AG20443 (cell line): ENCODE measurements at regions not wholly inside any gene's neighbourhood (a gene's known extent, or its start where the extent isn't known, plus 50 kb on each side); places are given as distances from the start of the nearest gene placed in this dataset.

ENCODE experiments used
- DNase-seq: peaks from one replicate; pipeline ENCODE4 v3.0.0; 2012; ENCODE audit warnings: low spot score, mixed read lengths

DNA sequence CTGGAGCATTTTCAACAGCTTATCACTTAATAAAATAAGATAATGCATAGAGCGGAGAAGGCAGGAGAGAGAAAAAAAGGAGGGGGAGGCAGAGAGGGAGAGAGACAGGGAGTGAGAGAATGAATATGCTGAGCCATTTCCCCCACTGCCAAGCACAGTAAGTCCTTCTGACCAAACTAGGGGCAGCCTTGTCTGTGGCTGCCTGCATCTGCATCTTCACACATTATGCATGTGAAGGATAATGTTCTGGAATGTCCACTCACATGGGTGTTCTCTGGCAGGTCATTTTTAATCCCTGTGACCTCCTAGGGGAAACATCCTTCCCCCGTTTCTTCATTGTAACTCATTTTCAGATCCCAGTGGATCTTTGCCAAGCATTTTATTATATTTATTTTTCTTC lies 269.3 kb downstream of the FOXA2 start:
- no peak for DNase-seq

DNA sequence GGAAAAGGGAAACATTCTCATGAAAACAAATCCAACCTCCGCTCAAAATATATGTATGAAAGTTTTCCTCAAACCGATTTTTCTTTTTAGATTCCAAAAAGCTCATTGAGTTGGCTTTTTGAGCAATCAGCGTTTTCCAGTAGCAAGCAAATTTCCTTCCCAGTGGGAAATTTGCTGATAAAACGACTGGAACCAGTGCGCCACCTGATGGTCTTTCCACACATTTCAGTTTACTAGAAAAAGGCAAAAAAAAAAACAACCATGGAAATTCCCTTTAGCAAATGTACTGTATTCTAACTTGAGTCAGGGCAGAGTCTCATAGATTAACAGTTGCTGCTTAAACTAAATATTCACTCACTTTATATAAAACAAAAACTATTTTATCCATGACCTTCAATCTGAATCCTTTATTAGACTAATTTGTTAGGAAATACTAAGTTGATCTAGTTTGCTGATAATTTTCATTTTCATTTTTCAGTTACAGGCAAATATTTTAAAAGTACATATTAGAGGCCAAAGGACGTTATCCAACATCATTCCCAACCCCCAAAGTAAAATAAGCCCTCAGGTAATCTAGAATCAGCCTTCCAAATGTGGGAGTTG lies 271.5 kb downstream of the FOXA2 start:
- DNase-seq: peak; percentile 59

DNA sequence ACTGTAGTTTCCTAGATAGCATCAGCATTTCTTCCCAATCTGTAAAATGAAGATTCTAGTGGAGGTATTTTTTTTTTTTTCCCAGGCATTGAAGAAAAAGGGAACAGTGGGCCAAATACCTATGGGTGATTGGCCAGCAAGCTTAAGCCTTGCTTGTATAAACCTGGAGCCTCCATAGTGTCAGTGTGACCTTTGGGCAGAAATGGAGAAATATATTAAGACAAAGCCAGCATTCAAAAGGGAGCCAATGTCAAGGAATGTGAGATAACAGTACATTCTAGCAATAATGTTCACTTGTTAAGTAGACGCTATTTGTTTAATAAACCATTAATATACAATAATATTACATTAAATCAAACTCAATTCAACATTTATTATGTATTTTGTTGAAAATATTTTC lies 275.4 kb downstream of the FOXA2 start:
- DNase-seq: no peak

DNA sequence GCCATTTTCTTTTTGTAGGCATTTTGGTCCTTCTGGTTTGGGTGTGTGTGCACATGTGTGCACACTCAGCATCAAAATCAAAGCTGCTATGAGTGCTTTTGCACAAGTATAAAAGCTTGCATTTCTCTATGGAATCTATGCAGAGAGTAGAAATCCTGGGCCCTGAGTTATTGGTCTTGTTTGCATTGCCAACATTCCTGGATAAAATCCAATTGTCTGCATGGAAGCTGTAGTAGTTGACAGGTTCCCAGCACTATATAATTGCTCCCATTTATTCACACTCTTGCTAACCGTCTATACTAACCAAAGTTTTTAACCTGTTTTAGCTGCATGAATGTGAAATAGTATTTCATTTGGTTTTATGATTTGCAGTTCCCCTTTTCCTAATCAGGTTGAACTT lies 277.0 kb downstream of the FOXA2 start:
- DNase-seq: no peak

DNA sequence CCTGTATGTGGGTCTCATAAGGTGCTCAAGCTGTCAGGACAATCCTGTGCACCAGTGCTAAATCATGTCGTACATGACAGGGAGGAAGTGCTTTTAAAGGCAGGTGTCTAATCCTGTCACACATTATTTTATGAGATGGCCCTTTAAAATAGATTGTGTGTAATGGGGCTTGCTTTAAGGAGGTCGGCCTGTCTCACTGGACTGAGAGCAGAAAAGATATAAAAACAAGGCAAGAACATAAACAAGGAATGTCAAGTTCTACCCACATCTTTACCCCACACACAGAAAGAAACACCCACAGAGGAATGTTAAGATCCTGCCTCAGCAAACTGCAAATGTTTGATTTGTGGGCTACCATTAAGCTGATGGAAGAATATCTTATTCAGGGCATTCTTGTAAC lies 279.0 kb downstream of the FOXA2 start:
- no peak for DNase-seq

DNA sequence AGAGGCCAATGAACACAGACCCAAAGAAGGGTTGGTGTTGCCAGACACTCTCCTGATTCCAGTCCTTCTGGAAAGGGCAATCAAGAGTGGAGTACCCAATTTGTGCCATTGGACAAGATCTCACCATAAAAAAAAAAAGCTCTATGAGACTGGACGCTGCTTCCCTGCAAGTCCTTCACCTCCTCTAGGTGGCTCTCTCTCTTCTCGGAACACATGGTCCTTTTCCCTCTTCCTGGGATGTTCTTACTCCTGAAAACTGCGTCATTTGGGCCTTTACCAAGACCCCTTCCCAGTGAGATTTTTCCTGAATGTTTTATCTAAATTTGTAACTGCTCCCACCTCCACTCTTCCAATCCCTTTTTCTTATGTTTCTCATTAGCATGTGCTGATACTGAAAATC lies 280.8 kb downstream of the FOXA2 start:
- DNase-seq: no peak

DNA sequence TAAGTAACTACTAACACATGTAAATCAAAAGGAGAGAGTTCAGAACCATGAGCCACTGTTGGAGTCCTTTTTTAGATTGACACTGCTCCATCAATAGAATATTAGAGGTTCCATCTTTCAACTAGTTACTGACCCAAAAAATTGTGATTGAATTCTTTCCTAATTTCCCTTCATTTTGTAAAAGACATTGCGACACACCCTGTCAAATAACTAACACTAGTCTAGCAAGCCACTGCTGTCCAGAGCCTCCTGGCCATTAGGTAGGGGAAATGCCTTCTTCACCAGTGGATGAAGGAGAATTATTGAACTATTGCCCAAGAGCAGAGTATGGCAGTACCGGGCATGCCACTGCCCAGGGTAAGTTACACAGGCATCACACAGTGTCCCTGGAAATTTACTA lies 282.3 kb downstream of the FOXA2 start:
- no peak for DNase-seq

DNA sequence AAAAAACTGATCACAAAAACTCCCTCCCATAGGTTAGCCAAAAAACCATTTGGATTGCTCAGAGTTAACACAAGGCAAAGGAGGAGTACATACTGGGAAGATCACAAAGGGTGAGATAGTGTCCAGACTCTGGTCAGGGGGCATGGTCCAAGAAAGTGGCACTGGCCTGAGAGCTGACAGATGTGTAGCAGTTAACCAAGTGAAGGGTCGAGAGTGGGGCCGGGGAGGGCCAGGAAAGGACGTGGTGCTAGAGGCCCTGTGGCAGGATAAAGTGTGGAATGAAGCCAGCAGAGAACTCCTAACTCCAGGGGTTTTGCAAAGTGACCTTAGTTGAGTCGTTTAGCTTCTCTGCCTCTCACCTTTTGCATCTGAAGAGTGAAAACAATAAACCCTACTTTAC lies 290.5 kb downstream of the FOXA2 start:
- no peak for DNase-seq

DNA sequence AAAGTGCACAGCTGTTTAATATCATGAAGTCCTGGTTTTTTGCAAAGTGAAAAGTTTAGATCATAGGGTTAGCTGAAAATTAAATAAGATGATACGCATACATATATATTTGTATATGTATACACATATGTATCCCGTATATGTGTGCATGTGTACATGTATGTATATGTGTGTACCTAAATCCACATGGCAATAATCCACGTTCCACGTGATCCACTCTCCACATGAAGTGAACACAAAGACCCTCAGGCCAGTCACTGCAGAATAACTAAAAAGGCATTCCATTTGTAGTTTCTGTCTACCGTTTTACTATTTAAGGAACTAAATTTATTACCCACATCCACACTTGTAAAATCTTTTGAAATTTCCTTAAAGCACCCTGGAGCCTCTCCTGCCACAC lies 294.9 kb downstream of the FOXA2 start:
- no peak for DNase-seq

DNA sequence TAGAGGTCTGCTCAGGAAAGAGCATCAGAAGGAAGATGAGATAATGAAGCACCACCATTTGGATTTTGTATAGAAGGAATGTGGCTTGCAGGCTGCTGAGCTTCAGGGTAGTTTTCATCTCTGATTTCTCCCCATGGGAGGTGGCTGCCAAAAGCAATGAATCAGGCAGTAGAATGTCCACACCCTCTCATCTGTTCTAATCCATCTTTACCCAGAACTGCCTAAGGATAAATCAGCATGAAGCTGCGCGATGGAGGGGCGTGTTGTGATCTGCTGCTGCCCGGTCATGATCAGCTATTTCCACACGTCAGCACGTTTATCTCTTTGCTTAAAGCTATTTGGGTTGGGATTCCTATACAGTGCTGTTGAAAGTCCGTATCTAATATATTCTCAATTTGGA lies 295.4 kb downstream of the FOXA2 start:
- DNase-seq: no peak

DNA sequence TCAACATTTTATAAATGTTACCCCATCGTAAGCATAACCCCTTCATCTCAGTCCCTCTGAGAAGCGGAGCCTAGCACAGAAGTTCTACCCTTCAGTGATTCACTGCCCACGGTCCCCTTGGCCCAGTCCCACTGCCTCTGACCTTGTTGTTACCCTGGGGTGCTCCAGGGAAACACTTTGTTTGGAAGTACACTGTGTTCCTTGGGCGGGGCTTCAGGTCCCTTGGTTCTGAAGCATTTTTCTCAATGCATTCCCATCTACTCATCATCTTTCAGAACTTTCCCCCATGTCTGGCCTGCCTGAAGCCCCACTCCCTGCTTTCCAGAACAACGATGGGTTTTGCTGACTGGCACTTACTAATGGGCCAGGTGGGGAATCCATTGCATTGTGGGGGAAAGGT lies 296.2 kb downstream of the FOXA2 start:
- DNase-seq: no peak

DNA sequence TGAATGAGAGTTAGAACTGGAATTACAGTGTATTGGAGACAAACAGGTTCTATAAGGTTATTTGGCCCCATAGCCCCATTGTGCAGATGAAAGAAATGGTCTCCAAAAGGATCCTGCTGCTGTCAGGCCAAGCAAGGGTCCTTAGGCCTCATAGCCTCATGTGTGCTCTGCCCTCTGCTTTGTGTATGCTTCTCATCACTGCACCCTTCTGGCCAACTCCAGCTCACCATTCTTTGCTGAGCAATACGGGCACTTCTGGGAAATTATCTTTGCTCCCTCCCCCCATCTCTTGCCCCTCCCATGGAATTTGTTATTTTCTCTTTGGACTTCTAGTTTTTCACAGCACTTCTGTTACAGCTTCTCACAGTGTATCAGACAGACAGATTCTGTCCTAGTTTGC lies 298.8 kb downstream of the FOXA2 start:
- no peak for DNase-seq

DNA sequence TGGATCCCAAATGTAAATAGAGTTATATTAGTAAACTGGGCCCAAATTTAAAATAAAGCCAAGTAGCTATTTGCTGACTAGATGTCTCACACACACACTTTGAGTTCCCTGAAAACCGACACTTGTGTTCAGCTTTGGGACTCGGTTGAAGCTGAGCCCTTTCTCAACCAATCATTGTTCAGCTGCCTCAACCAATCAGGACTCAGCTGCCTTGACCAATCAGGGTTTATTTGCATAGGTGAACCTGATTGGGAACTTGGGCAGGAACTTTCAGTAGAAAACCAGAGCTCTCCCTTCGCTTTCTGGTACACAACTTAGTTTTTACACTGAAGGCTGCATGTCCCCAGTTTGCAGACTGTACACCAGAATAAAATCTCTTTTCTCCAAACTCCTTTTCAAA lies 301.7 kb downstream of the FOXA2 start:
- DNase-seq: no peak

DNA sequence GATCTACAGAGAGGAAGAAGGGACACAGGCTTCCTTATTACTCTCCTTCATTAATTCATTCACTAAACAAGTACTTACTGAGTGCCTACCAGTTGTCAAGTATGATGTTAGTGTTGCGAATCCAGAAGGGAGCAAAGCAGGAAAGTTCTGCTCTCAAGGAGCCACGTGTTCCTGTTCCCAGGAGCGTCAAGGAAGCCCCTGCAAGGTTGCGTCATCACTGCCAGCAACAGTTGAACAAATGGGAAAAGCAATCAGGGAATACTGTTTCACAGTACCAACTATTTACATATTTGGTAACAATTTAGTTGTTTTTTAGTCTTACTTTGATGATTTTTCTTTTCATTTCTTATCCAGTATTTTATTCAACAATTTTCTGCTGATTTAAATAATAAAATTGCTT lies 310.0 kb downstream of the FOXA2 start:
- DNase-seq: no peak

DNA sequence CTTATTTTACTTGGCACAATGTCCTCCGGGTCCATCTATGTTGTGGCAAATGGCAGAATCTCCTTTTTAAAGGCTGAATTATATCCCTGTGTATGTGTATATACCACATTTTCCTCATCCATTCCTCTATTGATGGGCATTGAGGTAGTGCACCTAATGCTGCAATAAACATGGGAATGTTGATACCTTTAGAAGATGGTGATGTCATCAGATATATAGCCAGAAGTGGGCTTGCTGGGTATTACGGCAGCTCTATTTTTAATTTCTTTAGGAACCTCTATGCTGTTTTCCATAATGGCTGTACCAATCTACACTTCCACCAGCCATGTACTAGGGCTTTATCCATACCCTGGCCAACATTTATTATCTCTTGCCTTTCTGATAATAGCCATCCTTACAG lies 315.7 kb downstream of the FOXA2 start:
- no peak for DNase-seq

DNA sequence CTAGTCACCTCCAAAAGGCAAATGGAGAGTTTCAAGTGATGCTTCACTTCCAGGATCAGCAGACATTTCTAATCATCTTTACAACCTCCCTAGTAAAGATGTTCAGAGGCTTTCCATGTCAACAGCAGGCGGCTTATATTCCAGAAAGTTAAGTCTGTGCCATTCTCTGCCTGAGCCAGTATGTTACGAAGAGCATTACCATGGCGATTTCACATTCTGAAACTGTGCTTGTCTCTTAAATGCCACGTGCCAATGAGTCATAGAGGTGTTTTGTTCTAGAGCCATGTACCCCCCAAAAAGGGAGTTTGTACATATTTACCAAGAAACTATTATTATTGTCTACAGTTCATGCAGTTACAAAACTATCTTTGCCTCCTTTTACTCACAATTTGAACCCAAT lies 319.5 kb downstream of the FOXA2 start:
- no peak for DNase-seq

DNA sequence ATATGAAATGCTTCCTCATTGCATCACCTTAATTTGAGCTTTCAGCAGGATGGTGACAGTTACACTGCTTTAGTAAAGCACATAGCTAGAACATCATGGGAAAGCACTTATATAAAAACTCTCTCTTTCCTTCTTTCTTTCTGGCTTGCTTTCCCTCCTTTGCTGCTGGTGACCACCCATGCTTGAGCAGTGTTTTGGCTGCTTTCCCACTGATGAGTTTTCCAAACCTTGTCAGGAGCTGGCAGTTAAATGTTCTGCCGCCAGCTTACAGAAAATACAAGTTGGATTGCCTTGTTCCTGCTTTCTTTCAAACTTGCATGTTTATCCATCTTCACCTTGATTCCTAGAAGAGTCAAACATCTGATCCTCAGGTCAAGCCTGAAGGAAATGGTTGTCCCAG lies 323.9 kb downstream of the FOXA2 start:
- no peak for DNase-seq

DNA sequence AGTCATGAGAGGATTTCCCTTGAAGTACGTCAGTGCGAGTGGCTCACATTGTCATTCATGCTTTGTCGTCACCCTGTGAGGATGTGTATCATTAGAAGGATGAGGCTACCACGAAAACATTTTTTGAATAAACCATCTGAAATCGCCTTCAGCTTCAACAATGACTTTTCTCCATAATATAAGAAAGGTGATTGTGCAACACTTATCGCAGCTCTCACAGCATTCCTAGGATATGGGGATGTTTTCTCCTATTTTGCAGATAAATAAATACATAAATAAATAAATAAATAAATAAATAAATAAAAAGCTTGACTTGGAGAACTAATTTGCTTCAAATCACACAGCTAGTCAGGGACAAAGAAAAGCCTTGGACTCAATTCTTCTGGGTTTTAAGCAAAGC lies 326.5 kb downstream of the FOXA2 start:
- no peak for DNase-seq

DNA sequence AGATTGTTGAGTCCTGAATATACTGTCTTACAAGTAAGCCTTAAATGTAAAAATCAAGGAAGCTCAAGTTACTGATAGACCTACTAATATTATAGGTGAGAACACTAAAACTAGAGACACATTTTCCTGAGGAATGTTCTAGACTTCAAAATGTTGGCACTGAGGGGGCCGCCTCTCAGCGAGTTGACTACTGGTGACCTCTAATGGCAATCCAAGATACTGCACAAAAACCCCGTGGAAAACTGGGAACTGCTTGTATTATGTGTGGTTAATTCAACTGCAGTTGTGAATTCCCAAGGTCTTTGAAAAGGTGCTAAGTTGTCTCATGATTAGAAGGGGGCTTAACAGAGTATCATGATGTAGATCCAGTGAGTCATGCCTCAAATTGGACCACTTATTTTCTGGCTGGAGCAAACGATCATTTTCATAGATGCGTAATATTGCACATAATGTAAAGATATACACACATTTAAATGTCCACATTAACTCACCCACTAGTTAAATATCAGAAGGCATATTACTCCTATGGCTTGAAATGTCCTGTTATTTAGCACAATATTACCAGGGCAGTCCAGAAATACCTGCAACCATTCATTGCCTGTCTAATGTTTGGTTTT lies 336.2 kb downstream of the FOXA2 start:
- peak; percentile 27 for DNase-seq

DNA sequence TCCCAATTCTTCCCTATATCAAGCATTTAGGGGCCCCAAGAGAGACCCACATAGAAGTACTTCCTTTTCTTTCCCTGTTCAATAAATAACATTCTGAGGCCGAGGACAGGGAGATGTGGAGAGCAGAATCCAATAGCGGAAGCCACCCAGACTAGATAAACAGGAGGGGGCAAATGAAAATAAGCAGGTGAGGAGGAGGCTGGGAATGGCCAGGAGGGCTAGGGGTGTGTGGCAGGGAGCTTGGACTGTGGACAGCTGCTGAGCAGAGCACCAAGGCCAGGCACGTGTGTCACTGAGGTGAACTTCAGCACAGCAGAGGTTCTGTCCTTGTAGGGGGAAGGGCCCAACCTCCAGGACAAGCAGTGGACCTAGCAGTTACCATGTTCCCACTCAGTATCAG lies 339.2 kb downstream of the FOXA2 start:
- no peak for DNase-seq

DNA sequence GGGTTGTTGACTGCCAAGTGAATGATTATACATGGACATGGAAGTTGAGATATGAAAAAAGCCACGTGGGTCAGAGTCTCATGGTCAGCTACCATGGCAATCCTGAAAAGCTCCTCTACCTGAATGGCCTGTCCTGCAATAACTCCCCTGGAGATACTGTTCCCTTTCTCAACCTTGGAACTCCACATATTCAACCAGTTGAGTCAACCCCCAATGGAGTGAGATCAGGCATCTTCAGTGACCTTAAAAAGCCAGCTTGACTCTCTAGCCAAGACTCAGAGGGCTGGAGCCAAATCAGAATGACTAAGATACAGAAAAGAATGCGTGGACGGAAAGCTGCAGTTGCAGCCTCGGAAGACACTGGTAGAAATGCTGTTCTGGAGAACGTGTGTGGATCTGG lies 341.3 kb downstream of the FOXA2 start:
- no peak for DNase-seq

DNA sequence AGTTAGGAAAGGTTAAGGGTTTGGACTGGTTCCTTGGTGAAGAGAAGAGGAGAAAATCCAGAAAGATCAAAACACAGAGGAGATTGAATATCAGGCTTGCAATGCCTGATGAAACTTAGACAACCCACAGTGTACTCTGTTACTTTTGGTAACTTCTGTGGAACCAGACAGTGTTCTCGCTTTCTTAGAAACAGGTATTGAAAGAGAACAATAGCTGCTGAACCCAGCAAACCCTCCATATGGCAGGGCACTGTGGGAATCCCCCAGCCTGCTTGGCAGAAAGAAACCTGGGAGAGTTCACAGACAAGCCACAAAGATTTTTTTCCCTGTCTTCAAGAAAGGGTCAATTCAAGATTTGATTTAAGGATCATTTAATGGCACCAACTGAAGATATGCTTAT lies 342.8 kb downstream of the FOXA2 start:
- DNase-seq: no peak

DNA sequence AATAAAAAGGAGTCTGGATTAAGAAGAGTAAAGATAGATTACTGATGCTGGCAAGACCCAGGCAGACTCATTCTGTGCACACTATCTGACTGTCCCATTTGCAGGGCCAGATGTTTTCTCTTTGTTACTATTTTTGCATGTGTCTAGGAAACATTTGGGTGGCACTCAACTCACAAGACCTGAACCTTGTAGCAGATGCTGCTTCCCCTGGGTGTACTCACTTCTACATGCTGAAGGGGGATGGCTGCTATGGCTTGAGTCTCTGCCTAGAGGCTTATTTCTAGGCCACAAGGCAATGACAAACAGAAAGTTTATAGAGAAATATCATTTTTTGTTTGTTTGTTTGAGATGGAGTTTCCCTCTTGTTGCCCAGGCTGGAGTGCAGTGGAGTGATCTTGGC lies 351.4 kb downstream of the FOXA2 start:
- DNase-seq: no peak

DNA sequence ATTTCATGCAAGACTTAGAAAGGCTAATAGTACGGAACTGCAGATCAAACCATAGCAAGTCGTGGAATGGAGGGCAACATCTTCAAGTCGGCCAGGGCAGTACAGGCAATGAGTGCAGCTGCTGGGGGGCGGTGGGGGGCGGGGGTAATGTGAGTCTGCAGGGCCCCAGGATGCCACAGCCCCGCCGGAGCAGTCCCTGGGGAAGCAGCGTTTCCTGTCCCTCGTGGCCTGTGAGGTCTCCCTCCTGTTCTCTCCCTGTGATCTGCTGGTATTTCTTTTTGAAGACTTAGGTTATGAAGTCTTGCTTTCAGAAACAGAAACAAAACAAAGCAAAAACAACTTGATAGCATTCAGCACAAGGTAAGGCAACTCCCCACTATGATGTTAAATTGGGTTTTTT lies 351.9 kb downstream of the FOXA2 start:
- no peak for DNase-seq
